Peyer's patch (tissue), 4 donors: ENCODE measurements at regions not wholly inside any gene's neighbourhood (a gene's known extent, or its start where the extent isn't known, plus 50 kb on each side); places are given as distances from the start of the nearest gene placed in this dataset.

Source experiments
- DNase-seq, 3 donors: peaks; one replicate each; pipeline ENCODE4 v3.0.0-alpha.2; 2017 to 2019
- H3K27ac ChIP-seq, 4 donors: fragments of 200-600 bp; sonication (generic); one replicate each; pipeline ENCODE4 v1.5.1; 2016 to 2019
- H3K27me3 ChIP-seq, 2 donors: fragments of 200-600 bp; sonication (generic); one replicate each; pipeline ENCODE4 v1.5.1; 2019
- H3K36me3 ChIP-seq, 3 donors: fragments of 200-600 bp; sonication (generic); one replicate each; pipeline ENCODE4 v1.5.1; 2016 to 2019
- H3K4me1 ChIP-seq, 4 donors: fragments of 200-600 bp; sonication (generic); one replicate each; pipeline ENCODE4 v1.5.1; 2016 to 2019
- H3K4me3 ChIP-seq, 4 donors: fragments of 200-600 bp; sonication (generic); 1 replicate in 3 of 4; 2 replicates in 1 of 4; pipeline ENCODE4 v1.5.1; 2016 to 2019; ENCODE audit warnings: mild to moderate bottlenecking in 1 of 4
- H3K9me3 ChIP-seq, 4 donors: fragments of 200-600 bp; sonication (generic); one replicate each; pipeline ENCODE4 v1.5.1; 2016 to 2019; ENCODE audit warnings: mild to moderate bottlenecking in 1 of 4
- CTCF ChIP-seq, 6 experiments: fragments of 450-650 bp in 4 of 6; fragments of 200-600 bp in 2 of 6; sonication (generic) in 1 of 6; IDR thresholded peaks; one replicate each; pipeline ENCODE4 v1.5.1; 2017 to 2019; ENCODE audit warnings: antibody characterized with exemption in 6 of 6, mild to moderate bottlenecking in 3 of 6, moderate library complexity in 1 of 6
- POLR2A ChIP-seq, 2 donors: fragments of 450-650 bp; IDR thresholded peaks; one replicate each; pipeline ENCODE4 v1.5.1; 2017; ENCODE audit warnings: antibody characterized with exemption in 2 of 2, mild to moderate bottlenecking in 2 of 2, moderate library complexity in 2 of 2

- Histone ChIP-seq H3K36me3 (no peaks in the 10 kb centered on the region), H3K4me3 (no peak overlapping the region), H3K27me3 (no peaks in the 10 kb centered on the region), H3K27ac (no peak overlapping the region), H3K9me3 (no peaks in the 10 kb centered on the region), H3K4me1 (no peaks in the 10 kb centered on the region)
- no peak for DNase-seq
- TF ChIP-seq POLR2A (IDR thresholded peaks at IDR 0.05) (no peak), CTCF (IDR thresholded peaks at IDR 0.05) (no peak)
Observed at GRCh38 chr5:98694902-98695301, 78.6 kb upstream of the RGMB start.

- TF ChIP-seq CTCF (IDR thresholded peaks at IDR 0.05) (no peak), POLR2A (IDR thresholded peaks at IDR 0.05) (no peak)
Observed at GRCh38 chr5:98698359-98698758, 75.1 kb upstream of the RGMB start.

GRCh38 chr5:98700730-98701129 lies 72.7 kb upstream of the RGMB start:
- Histone ChIP-seq H3K4me3 (no peak overlapping the region), H3K27ac (no peak overlapping the region), H3K27me3 (no peaks in the 10 kb centered on the region), H3K36me3 (no peaks in the 10 kb centered on the region), H3K9me3 (peaks cover 0 to 3% (median 0%) of the 10 kb centered on the region in 4 donors), H3K4me1 (no peaks in the 10 kb centered on the region)
- no peak for DNase-seq
- TF ChIP-seq POLR2A (IDR thresholded peaks at IDR 0.05) (no peak), CTCF (IDR thresholded peaks at IDR 0.05) (no peak)

More at GRCh38 chr5:98698359-98698758, 75.1 kb upstream of the RGMB start:
- Histone ChIP-seq H3K4me1 (no peaks in the 10 kb centered on the region), H3K27me3 (no peaks in the 10 kb centered on the region), H3K4me3 (no peak overlapping the region), H3K27ac (no peak overlapping the region), H3K36me3 (no peaks in the 10 kb centered on the region), H3K9me3 (peaks cover 0 to 3% (median 0%) of the 10 kb centered on the region in 4 donors)
- no peak for DNase-seq

GRCh38 chr5:98705841-98706240 lies 67.6 kb upstream of the RGMB start:
- Histone ChIP-seq H3K36me3 (no peaks in the 10 kb centered on the region), H3K9me3 (peaks cover 0 to 3% (median 0%) of the 10 kb centered on the region in 4 donors), H3K27ac (no peak overlapping the region), H3K4me1 (no peaks in the 10 kb centered on the region), H3K27me3 (no peaks in the 10 kb centered on the region), H3K4me3 (no peak overlapping the region)
- TF ChIP-seq POLR2A (IDR thresholded peaks at IDR 0.05) (no peak), CTCF (IDR thresholded peaks at IDR 0.05) (no peak)
- no peak for DNase-seq

- H3K27ac ChIP-seq: no peak overlapping the region
- TF ChIP-seq CTCF (IDR thresholded peaks at IDR 0.05): no peak
- TF ChIP-seq POLR2A (IDR thresholded peaks at IDR 0.05): no peak
- H3K36me3 ChIP-seq: no peaks in the 10 kb centered on the region
- H3K9me3 ChIP-seq: no peaks in the 10 kb centered on the region
- no peak for DNase-seq
- H3K4me1 ChIP-seq: no peaks in the 10 kb centered on the region
- no peak overlapping the region for H3K4me3 ChIP-seq
- no peaks in the 10 kb centered on the region for H3K27me3 ChIP-seq
Observed at GRCh38 chr5:98709681-98710080, 63.8 kb upstream of the RGMB start.

- Histone ChIP-seq H3K27me3 (no peaks in the 10 kb centered on the region), H3K27ac (no peak overlapping the region), H3K36me3 (no peaks in the 10 kb centered on the region), H3K9me3 (no peaks in the 10 kb centered on the region), H3K4me1 (no peaks in the 10 kb centered on the region), H3K4me3 (no peak overlapping the region)
- TF ChIP-seq POLR2A (IDR thresholded peaks at IDR 0.05) (no peak), CTCF (IDR thresholded peaks at IDR 0.05) (no peak)
- no peak for DNase-seq
Observed at GRCh38 chr5:98713027-98713426, 60.4 kb upstream of the RGMB start.
